Stimulated activated CD4-positive, alpha-beta T cell treated with anti-CD3 and anti-CD28 coated beads, Interleukin-2, amount 100 ng/mL, for 24 hours (primary cell): ENCODE measurements at regions not wholly inside any gene's neighbourhood (a gene's known extent, or its start where the extent isn't known, plus 50 kb on each side); places are given as distances from the start of the nearest gene placed in this dataset.
A peak's percentile ranks its signal among the peaks of the same experiment; 100 is the strongest.

Source experiments
- DNase-seq, 2 donors: peaks; one replicate each; pipeline ENCODE4 v3.0.0-alpha.2; 2020

GRCh38 chr14:101048766-101049165 is 145.2 kb upstream of the RTL1 start:
- no peak for DNase-seq

GRCh38 chr14:101049511-101049910 is 146.0 kb upstream of the RTL1 start:
- no peak for DNase-seq

GRCh38 chr14:101049942-101050341 is 146.4 kb upstream of the RTL1 start:
- DNase-seq, result no peak

- no peak for DNase-seq
These were observed 147.5 kb upstream of the RTL1 start for GRCh38 chr14:101050901-101051490.

- DNase-seq, result no peak
These were observed 151.1 kb upstream of the RTL1 start for GRCh38 chr14:101054671-101055070.

- no peak for DNase-seq
These were observed 151.7 kb upstream of the RTL1 start for GRCh38 chr14:101055106-101055662.

- no peak for DNase-seq
These were observed 152.4 kb upstream of the RTL1 start for GRCh38 chr14:101055776-101056374.

- DNase-seq, result no peak
These were observed 152.9 kb upstream of the RTL1 start for GRCh38 chr14:101056446-101056845.

GRCh38 chr14:101057394-101057793 is 153.9 kb upstream of the RTL1 start:
- no peak for DNase-seq

GRCh38 chr14:101058571-101058970 is 155.0 kb upstream of the RTL1 start:
- DNase-seq, result no peak

- DNase-seq, result no peak
These were observed 156.7 kb upstream of the RTL1 start for GRCh38 chr14:101060171-101060601.

- DNase-seq, result no peak
These were observed 158.0 kb upstream of the RTL1 start for GRCh38 chr14:101061411-101062064.

GRCh38 chr14:101062065-101062450 is 158.5 kb upstream of the RTL1 start:
- DNase-seq, result no peak

- DNase-seq, result no peak
These were observed 159.1 kb upstream of the RTL1 start for GRCh38 chr14:101062601-101063000.

- no peak for DNase-seq
These were observed 159.6 kb upstream of the RTL1 start for GRCh38 chr14:101063121-101063520.

- DNase-seq, result no peak
These were observed 160.7 kb upstream of the RTL1 start for GRCh38 chr14:101064121-101064661.

- no peak for DNase-seq
These were observed 161.2 kb upstream of the RTL1 start for GRCh38 chr14:101064718-101065117.

- no peak for DNase-seq
These were observed 161.7 kb upstream of the RTL1 start for GRCh38 chr14:101065246-101065645.

GRCh38 chr14:101065696-101066694 is 162.5 kb upstream of the RTL1 start:
- no peak for DNase-seq

GRCh38 chr14:101066826-101067510 is 163.4 kb upstream of the RTL1 start:
- DNase-seq, result no peak

GRCh38 chr14:101068313-101069227 is 165.0 kb upstream of the RTL1 start:
- DNase-seq, result peak in 1 of 2 donors; percentile 13
